ENCODE measurements at regions not wholly inside any gene's neighbourhood (a gene's known extent, or its start where the extent isn't known, plus 50 kb on each side); places are given as distances from the start of the nearest gene placed in this dataset.

DNA sequence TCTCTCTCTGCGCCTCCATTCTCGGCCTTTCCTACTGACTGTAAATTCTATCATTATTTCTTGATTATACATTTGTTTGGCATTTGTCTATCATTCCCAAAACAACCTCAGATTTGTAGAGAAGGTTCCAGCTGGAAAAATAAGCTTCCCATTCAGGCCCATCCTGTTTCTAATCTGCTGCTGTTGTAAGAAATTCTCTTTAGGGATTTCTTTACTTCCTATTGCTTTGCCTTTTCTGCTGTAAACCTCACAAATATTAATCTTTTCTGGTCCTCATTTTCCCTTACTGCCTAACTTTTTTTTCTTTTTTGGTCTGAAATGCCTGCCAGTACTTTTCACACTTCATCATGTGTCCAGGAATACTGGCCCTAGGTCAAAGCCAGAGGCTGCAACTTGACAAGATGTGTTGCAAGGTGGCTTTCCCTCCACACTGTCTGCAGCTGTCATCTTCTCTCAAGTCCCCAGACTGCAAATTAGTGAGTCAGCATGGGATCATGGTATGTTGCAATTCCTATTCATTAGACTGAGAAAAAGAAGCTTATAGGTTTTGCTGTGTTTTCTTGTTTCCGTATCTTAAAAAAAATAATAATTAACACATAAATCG lies 858.7 kb upstream of the CHORDC1 start:
- TF ChIP-seq, protein P1, sequence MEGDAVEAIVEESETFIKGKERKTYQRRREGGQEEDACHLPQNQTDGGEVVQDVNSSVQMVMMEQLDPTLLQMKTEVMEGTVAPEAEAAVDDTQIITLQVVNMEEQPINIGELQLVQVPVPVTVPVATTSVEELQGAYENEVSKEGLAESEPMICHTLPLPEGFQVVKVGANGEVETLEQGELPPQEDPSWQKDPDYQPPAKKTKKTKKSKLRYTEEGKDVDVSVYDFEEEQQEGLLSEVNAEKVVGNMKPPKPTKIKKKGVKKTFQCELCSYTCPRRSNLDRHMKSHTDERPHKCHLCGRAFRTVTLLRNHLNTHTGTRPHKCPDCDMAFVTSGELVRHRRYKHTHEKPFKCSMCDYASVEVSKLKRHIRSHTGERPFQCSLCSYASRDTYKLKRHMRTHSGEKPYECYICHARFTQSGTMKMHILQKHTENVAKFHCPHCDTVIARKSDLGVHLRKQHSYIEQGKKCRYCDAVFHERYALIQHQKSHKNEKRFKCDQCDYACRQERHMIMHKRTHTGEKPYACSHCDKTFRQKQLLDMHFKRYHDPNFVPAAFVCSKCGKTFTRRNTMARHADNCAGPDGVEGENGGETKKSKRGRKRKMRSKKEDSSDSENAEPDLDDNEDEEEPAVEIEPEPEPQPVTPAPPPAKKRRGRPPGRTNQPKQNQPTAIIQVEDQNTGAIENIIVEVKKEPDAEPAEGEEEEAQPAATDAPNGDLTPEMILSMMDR (IDR thresholded peaks at IDR 0.05): no peak
- TF ChIP-seq POLR2A (IDR thresholded peaks at IDR 0.05): no peak

All from body of pancreas (tissue), 4 donors.